Smooth muscle cell (in vitro differentiated cells): ENCODE measurements at regions not wholly inside any gene's neighbourhood (a gene's known extent, or its start where the extent isn't known, plus 50 kb on each side); places are given as distances from the start of the nearest gene placed in this dataset.

Experiments
- DNase-seq: peaks from one replicate; lab custom pipeline; 2025; ENCODE audit not compliant: unreplicated experiment; lab: John Stamatoyannopoulos, UW
- H2AFZ ChIP-seq: fragments of 200-600 bp; sonication (generic); 2 replicates; pipeline ENCODE4 v1.6.0; 2016; ENCODE audit warnings: antibody characterized with exemption, low read depth, mild to moderate bottlenecking
- H3F3A ChIP-seq: fragments of 200-600 bp; sonication (generic); 2 replicates; pipeline ENCODE4 v1.6.0; 2017; ENCODE audit warnings: antibody characterized with exemption, low read depth
- H3K27ac ChIP-seq: fragments of 200-600 bp; sonication (generic); 2 replicates; pipeline ENCODE4 v1.5.1; 2016; ENCODE audit warnings: low read depth, mild to moderate bottlenecking
- H3K27me3 ChIP-seq: fragments of 200-600 bp; sonication (generic); 2 replicates; pipeline ENCODE4 v1.6.1; 2016; ENCODE audit warnings: low read depth, mild to moderate bottlenecking
- H3K36me3 ChIP-seq: fragments of 200-600 bp; sonication (generic); 2 replicates; pipeline ENCODE4 v1.5.1; 2016; ENCODE audit warnings: low read depth
- H3K4me1 ChIP-seq: fragments of 200-600 bp; sonication (generic); 2 replicates; pipeline ENCODE4 v1.5.1; 2016; ENCODE audit warnings: low read depth
- H3K4me2 ChIP-seq: fragments of 200-600 bp; sonication (generic); 2 replicates; pipeline ENCODE4 v1.6.0; 2016; ENCODE audit warnings: mild to moderate bottlenecking
- H3K4me3 ChIP-seq: fragments of 200-600 bp; sonication (generic); 2 replicates; pipeline ENCODE4 v1.5.1; 2016; ENCODE audit warnings: mild to moderate bottlenecking
- H3K79me2 ChIP-seq: fragments of 200-600 bp; sonication (generic); 2 replicates; pipeline ENCODE4 v1.6.0; 2016; ENCODE audit warnings: low read depth, mild to moderate bottlenecking
- H3K9ac ChIP-seq: fragments of 200-600 bp; sonication (generic); 2 replicates; pipeline ENCODE4 v1.6.0; 2016; ENCODE audit warnings: low read depth
- H3K9me3 ChIP-seq: fragments of 200-600 bp; sonication (generic); replicated peaks from 2 replicates; pipeline ENCODE4 v1.5.1; 2016; ENCODE audit warnings: low read depth
- H4K20me1 ChIP-seq: fragments of 200-600 bp; sonication (generic); 2 replicates; pipeline ENCODE4 v1.6.0; 2016; ENCODE audit warnings: low read depth
- WGBS: methylation state at CpG from one replicate; pipeline ENCODE4 v1.1.7; 2016; ENCODE audit warnings: low lambda C conversion rate; 5-methylcytosine and 5-hydroxymethylcytosine counted together
- TF ChIP-seq, protein P1 (sequence below): fragments of 200-600 bp; sonication (generic); IDR thresholded peaks from 2 replicates; pipeline ENCODE4 v1.5.1; 2017; ENCODE audit warnings: borderline replicate concordance, mild to moderate bottlenecking, antibody characterized with exemption; ENCODE audit not compliant: insufficient read depth, poor library complexity, severe bottlenecking

DNA sequence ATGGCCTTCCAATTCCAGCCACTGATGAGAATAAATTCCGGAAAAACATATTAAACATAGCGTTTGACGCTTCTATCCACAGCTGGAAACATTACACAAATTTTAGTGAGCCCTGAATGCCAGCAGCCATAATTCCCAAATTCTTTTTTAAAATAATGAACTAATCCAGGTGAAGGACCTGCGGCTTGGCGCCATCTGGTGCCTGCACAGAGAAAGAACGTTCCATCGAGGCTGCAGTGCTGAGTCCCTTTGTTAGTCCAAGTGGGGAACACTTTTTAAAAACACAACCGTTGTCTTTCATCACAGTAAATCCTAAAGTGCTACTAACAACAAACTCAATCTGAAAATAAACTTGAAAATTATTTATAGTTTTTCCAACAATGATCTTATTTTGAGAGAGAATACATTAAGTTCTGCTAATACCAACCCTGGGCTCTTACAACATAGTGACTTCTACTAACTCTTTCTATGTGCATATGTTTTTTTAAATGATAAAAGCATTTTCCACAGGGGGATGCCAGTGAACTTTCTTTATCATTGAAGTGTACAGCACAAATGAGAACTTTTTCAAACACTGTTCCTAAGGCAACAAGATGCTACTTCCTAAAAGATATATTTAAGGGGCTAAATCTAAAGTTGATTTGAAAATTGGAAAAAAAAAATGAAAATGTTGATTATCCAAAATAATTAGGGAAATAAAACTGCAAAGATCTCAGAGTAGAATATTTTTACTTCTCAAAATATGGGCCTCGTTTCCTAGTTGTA is 166.9 kb upstream of the RNF32 start:
- Histone ChIP-seq H3K36me3 (no peaks in the 10 kb centered on the region), H3F3A (peaks cover 7% of the 10 kb centered on the region), H3K27ac (peak overlapping the region; percentile 12), H3K9me3 (no peaks in the 10 kb centered on the region), H3K4me3 (no peak overlapping the region), H3K4me2 (peak overlapping the region; percentile 2), H3K79me2 (no peaks in the 10 kb centered on the region), H3K27me3 (no peaks in the 10 kb centered on the region), H2AFZ (no peak overlapping the region), H3K4me1 (peaks cover 5% of the 10 kb centered on the region), H3K9ac (no peak overlapping the region), H4K20me1 (no peaks in the 10 kb centered on the region)
- WGBS = 17% methylated on average over 9 of the region's 9 CpGs
- TF ChIP-seq, protein P1, sequence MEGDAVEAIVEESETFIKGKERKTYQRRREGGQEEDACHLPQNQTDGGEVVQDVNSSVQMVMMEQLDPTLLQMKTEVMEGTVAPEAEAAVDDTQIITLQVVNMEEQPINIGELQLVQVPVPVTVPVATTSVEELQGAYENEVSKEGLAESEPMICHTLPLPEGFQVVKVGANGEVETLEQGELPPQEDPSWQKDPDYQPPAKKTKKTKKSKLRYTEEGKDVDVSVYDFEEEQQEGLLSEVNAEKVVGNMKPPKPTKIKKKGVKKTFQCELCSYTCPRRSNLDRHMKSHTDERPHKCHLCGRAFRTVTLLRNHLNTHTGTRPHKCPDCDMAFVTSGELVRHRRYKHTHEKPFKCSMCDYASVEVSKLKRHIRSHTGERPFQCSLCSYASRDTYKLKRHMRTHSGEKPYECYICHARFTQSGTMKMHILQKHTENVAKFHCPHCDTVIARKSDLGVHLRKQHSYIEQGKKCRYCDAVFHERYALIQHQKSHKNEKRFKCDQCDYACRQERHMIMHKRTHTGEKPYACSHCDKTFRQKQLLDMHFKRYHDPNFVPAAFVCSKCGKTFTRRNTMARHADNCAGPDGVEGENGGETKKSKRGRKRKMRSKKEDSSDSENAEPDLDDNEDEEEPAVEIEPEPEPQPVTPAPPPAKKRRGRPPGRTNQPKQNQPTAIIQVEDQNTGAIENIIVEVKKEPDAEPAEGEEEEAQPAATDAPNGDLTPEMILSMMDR = peak; percentile 59
- no peak for DNase-seq

DNA sequence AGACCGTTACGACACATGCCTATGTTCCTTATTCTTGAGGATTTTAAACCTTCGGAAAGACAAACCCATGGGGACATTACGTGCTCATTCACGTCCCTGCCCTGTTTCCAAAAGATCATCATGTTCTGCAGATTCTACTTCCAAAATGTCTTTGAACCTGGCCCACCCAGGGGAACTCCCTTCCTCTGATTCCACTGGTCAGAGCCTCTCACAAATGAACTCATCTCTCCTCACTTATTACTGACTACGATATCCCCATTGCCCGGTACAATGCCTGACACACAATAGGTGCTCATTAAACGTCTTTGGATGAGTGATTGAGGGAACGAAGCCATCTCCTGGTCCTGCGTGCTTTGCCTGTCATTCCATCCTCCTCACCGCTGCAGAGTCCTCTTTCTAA is 168.3 kb upstream of the RNF32 start:
- Histone ChIP-seq H3K36me3 (no peaks in the 10 kb centered on the region), H3K27me3 (no peaks in the 10 kb centered on the region), H3K27ac (no peak overlapping the region), H3K79me2 (no peaks in the 10 kb centered on the region), H3F3A (peaks cover 7% of the 10 kb centered on the region), H3K9me3 (no peaks in the 10 kb centered on the region), H3K4me3 (no peak overlapping the region), H2AFZ (no peak overlapping the region), H3K4me1 (peaks cover 5% of the 10 kb centered on the region), H4K20me1 (no peaks in the 10 kb centered on the region), H3K9ac (no peak overlapping the region), H3K4me2 (no peak overlapping the region)
- WGBS = 89% methylated on average over 11 of the region's 11 CpGs
- TF ChIP-seq, protein P1 = no peak
- no peak for DNase-seq

DNA sequence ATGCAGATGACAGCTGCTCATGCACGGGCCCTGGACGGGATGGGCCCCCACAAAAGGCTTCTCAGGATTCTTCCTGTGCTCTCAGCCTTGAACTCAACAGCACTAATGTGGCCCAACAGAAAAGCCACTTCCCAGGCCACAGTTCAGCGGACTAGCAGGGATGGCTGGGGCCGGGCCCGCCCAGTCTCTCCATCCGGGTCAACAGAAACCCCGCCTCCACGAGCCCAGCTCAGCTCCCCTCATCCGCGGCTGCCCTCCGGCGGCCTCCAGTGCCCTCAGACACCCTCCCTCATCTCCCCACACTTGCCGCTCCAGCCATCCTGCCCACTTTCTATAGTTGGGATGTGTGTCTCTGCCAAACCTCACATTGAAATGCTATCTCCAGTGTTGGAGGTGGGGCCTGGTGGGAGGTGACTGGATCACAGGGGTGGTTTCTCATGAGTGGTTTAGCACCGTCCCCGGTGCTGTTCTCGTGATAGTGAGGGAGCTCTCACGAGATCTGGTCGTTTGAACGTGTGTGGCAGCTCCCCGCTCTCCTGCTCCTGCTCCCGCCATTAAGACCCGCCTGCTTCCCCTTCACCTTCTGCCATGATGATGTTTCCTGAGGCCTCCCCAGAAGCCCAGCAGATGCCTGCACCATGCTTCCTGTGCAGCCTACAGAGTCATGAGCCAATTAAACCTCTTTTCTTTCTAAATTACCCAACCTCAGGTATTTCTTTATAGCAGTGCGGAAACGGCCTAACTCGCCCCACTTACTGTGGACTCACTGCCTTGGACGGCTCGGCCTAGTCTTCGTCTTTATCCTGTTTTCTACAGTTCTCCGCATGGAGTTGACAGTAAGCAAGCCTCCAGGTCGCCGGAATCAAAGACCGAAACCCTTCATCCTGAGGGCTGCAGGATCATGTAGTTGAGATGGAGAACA is 169.9 kb upstream of the RNF32 start:
- Histone ChIP-seq H3F3A (peaks cover 7% of the 10 kb centered on the region), H3K4me2 (no peak overlapping the region), H3K9ac (no peak overlapping the region), H2AFZ (no peak overlapping the region), H3K9me3 (no peaks in the 10 kb centered on the region), H4K20me1 (no peaks in the 10 kb centered on the region), H3K27ac (no peak overlapping the region), H3K36me3 (no peaks in the 10 kb centered on the region), H3K79me2 (no peaks in the 10 kb centered on the region), H3K4me1 (peaks cover 5% of the 10 kb centered on the region), H3K4me3 (no peak overlapping the region), H3K27me3 (no peaks in the 10 kb centered on the region)
- no peak for DNase-seq
- 95% methylated on average over 32 of the region's 32 CpGs for WGBS
- TF ChIP-seq, protein P1 = no peak
